KOPT-K1 (cell line): ENCODE measurements at regions not wholly inside any gene's neighbourhood (a gene's known extent, or its start where the extent isn't known, plus 50 kb on each side); places are given as distances from the start of the nearest gene placed in this dataset.

Experiments
- H3K27ac ChIP-seq: fragments of 200-600 bp; sonication (generic); 2 replicates; pipeline ENCODE4 v1.5.1; 2016; ENCODE audit warnings: antibody characterized with exemption, mild to moderate bottlenecking, low read depth, low read length; ENCODE audit not compliant: poor library complexity, severe bottlenecking
- H3K36me3 ChIP-seq: fragments of 200-600 bp; sonication (generic); 2 replicates; pipeline ENCODE4 v1.5.1; 2017; ENCODE audit warnings: antibody characterized with exemption, mild to moderate bottlenecking, low read length, moderate library complexity; ENCODE audit not compliant: insufficient read depth
- H3K9me3 ChIP-seq: fragments of 200-600 bp; sonication (generic); 2 replicates; pipeline ENCODE4 v1.5.1; 2017; ENCODE audit warnings: antibody characterized with exemption, low read length, mild to moderate bottlenecking; ENCODE audit not compliant: insufficient read depth, poor library complexity, severe bottlenecking

DNA sequence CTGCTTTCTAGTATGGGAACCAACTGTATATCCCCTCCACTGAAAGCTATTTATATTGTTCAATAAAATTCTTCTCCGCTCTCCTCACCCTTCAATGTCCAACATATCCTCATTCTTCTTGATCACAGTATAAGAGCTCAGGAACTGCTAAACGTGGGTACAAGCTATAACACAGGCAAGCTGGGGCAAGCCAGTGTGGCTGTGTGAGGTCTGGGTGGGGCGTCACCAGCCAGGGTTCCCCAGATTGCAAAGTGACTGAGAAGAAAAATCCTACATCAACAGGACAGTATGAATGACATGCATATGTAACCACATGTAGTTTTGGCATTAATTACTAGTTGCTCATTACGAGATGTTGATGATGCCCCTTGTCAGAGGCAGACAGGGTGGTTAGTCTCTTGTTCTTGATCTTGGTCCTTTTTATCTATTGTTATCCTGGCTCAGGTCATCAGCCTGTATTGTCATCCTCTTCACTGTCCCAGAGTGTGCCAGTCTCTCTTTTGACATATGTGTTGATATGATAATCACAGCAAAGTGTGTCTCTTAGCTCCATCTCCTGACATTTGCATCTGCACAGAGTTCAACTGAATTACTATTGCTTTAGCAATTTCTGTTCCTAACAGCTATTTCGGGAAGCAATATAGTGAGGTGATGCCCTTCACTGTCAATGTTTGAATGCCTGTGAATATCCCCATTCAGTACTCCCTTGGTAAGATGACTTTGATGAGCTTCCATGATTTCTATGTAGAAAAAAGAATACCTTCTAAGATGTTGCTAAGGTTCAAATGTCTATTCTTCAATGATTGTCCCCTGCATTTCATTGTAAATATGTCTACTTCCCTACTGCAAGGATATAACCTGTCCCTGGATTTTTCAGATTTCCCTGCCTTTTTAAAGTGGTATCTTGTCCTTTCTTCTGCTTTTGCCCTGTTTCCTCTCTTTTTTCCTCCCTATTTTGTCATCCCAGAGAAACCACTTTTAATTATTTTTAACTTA lies 140.3 kb downstream of the MAT2B start:
- no peaks in the 10 kb centered on the region for H3K36me3 ChIP-seq
- no peak overlapping the region for H3K27ac ChIP-seq
- no peaks in the 10 kb centered on the region for H3K9me3 ChIP-seq

DNA sequence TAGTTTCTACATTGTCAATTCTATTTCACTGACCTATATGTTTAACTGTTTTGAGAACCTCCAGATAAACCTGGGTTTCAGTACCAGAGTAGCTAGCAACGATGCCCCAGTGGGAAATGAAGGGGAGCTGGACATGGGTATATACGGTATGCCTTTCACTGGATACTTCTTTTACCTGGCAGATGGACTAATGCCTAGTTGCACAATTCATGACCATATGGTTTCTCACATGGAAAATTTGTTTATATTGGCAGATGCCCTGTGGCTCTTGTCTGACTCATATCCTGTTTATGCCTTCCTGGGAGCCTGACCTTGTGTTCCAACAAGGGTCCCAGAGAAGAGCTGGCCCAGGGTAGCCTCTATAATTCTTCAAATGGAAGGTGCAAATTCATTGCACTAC lies 144.1 kb downstream of the MAT2B start:
- Histone ChIP-seq H3K9me3 (no peaks in the 10 kb centered on the region), H3K36me3 (no peaks in the 10 kb centered on the region), H3K27ac (no peak overlapping the region)

DNA sequence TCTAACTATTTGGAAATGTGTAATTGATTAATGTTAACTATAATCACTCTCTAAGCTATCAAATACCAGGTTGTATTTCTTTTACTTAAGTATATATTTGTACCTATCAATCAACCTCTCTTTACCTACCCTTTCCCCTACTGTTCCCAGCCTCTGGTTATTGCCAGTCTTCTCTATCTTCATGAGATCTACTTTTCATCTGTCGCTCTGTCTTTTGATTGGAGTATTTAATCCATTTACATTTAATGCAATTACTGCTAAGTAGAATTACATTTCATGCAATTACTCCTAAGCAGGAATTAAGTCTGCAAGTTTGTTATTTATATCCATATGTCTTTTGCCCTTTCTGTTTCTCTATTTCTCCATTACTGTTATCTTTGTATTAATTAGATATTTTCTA lies 148.1 kb downstream of the MAT2B start:
- Histone ChIP-seq H3K27ac (no peak overlapping the region), H3K9me3 (no peaks in the 10 kb centered on the region), H3K36me3 (no peaks in the 10 kb centered on the region)

DNA sequence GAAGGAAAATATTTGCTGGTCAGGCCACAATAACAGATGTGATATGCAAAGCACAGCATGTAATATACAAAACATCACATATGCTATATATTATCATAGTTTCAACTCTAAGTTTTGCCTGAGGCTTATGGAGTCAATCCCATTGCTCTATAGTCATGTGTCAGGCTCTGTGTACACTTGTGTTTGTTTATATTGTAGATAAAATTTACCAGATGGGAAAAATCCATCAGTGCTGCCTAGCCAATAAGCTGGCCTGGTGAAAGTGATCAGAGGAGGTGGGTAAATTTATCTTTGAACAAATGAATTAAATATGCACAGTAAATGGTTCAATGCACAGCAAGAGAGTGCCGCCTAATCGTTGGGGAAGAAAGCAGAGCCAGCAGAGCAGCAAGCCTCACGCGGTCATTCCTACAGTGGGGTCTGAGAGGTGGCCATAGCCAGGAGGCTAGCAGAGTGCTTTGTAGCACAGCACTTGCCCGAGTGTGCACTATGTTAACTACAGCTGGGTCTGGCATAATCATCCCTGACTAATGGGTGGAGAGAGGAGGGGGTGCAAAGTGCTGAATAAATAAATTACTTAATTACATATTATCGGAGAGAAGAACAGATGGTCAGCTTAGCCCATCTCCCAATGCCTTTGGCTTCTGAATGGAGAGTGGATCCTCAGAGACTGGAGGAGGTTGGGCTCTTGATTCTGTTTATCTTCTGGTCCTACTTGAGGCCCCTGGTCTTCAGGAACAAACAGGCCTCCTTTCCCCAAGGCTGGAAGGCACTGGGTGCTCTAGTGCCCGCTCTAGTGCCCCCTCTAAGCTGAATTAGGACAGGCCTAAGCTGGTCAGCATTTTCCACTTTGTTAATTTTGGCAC lies 153.5 kb downstream of the MAT2B start:
- Histone ChIP-seq H3K27ac (no peak overlapping the region), H3K9me3 (no peaks in the 10 kb centered on the region), H3K36me3 (no peaks in the 10 kb centered on the region)

DNA sequence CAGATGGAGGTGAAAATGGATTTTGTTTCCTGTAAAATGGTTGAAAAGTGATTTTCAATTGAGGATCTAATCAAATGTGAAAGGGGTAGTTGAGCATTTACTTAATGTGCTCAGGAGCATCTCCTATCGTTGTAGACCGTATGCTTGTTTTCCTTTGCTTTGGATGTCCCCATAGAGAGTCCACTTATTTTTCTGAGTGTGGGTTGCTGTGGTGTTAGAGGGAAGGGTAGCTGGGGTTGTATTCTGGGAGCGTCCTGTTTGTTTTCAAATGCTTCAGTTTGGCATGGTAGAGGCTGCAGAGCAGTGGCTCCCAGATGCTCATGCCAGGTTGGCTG lies 154.1 kb downstream of the MAT2B start:
- H3K9me3 ChIP-seq = no peaks in the 10 kb centered on the region
- H3K36me3 ChIP-seq = no peaks in the 10 kb centered on the region
- no peak overlapping the region for H3K27ac ChIP-seq

DNA sequence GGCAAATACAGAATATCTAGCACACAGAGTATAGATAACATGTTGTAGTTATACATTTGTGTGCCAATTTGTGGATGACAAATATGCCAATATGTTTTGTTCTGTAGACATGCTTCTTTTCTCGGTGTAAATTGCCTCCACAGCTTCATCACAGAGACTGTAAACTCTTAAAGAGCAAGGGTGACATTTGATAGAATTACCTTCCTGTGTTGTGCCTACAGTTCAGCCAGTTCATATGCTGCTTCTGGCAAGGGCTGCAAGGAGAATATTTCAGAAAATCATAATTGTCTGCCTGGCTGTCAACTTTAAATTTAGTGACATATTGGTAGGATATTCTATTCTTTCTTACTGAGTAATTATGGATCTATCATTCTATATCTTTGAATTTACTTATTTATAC lies 155.1 kb downstream of the MAT2B start:
- Histone ChIP-seq H3K9me3 (no peaks in the 10 kb centered on the region), H3K36me3 (no peaks in the 10 kb centered on the region), H3K27ac (no peak overlapping the region)

DNA sequence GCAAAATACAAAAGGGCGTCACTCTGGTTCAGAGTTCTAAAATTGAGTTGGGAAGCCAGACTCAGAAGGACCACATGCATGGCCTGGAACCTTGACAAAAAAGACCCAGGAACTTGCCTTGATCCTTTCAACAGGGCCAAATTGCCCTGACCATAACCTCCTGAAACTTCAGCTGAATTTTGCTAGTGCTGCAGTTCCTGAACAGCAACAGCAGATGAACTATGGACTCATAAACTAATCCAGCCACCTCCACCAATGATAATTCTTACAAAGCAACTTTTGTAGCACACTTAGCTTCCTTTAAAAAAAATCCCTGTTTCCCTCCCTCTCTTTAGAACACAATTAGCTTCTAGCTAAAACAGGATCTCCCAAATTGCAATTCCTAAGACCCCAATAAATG lies 155.9 kb downstream of the MAT2B start:
- H3K27ac ChIP-seq = no peak overlapping the region

DNA sequence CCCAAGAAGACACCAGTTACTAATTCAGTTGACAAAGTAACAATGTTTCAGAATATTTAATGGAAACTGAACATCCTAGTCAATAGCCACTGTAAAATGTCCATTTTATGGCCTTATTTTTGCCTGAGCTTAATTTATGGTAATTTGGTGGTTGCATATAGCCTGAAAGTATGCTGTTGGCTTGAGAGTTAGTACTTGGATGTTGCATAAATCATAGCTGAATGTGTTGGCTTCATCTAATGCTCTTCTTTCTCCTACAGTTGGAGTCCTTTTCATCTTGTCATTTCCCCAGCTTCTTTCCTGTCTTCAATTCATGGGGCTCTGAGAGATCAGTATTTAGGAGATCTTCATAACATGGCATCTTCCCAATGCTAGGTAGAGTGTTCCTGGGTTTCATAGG lies 164.6 kb downstream of the MAT2B start:
- H3K36me3 ChIP-seq = no peaks in the 10 kb centered on the region
- no peak overlapping the region for H3K27ac ChIP-seq
- no peaks in the 10 kb centered on the region for H3K9me3 ChIP-seq

More for the DNA sequence above, 155.9 kb downstream of the MAT2B start:
- Histone ChIP-seq H3K36me3 (no peaks in the 10 kb centered on the region), H3K9me3 (no peaks in the 10 kb centered on the region)

DNA sequence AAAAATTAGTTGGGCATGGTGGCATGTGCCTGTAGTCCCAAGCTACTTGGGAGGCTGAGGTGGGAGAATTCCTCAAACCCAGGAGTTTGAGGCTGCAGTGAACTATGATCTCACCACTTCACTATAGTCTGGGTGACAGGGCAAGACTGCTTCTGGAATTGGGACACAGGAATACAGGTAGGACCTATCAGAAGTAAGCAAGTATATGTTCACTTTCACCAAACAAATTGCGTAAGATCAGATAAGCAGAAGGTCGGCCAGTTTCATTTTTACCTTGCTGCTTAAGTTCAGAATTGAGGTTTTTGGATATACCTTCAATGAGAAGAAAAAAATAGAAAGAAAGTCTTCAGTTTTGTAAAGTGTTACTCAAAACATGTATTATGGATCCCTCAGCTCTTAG lies 171.7 kb downstream of the MAT2B start:
- no peaks in the 10 kb centered on the region for H3K36me3 ChIP-seq
- H3K9me3 ChIP-seq = no peaks in the 10 kb centered on the region
- no peak overlapping the region for H3K27ac ChIP-seq

DNA sequence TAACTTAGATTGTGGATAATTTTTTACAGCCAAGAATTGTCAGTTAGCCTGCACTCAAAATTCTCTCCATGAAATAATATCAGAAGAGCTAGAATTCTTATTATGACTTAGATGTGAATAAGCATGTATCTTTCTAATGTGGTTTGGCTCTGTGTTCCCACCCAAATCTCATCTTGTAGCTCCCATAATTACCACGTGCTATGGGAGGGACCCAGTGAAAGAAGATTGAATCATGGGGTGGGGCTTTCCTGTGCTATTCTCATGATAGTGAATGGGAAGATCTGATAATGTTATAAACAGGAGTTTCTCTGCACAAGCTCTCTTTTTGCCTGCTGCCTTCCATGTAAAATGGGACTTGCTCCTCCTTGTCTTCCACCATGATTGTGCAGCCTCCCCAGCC lies 176.8 kb downstream of the MAT2B start:
- H3K9me3 ChIP-seq = no peaks in the 10 kb centered on the region
- H3K36me3 ChIP-seq = no peaks in the 10 kb centered on the region
- H3K27ac ChIP-seq = no peak overlapping the region

DNA sequence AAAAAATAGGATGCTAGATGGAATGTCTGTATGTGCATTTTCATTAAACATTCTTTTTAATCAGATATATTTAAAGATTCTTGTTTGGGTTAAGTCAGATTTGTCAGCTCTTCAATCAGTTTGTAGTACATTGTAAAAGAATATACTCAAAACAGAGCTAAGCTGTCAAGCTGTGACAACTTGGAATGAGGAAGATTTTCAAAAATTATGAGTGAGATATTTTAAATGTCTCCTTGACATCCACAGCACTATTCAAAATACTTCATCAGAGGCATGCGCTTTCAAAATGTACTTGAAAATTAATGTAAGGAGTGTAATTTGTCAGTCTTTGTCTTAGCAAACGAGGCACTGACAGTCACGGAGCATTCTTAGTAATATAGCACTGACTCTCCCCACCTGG lies 182.0 kb downstream of the MAT2B start:
- no peak overlapping the region for H3K27ac ChIP-seq

DNA sequence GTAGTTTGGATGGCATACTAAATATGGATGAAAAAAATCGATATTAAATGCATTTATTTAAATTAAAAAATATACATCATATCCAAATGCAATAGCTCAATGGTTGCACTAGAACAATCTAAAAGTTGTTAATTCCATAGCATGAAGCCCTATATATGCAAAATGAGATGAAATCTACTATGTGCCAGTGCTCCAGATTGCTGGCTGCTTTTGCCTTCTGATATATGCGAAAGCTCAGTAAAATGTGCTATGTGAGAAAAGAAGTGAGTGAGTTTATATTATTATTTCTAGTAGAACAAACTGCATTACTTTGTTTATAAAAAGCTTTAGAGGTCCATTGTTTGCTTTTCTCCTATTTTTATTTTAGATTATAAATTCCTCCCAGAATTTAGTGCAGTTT lies 186.7 kb downstream of the MAT2B start:
- H3K27ac ChIP-seq = no peak overlapping the region
- H3K9me3 ChIP-seq = no peaks in the 10 kb centered on the region
- H3K36me3 ChIP-seq = no peaks in the 10 kb centered on the region

More for the DNA sequence above, 182.0 kb downstream of the MAT2B start:
- H3K9me3 ChIP-seq = no peaks in the 10 kb centered on the region
- no peaks in the 10 kb centered on the region for H3K36me3 ChIP-seq

DNA sequence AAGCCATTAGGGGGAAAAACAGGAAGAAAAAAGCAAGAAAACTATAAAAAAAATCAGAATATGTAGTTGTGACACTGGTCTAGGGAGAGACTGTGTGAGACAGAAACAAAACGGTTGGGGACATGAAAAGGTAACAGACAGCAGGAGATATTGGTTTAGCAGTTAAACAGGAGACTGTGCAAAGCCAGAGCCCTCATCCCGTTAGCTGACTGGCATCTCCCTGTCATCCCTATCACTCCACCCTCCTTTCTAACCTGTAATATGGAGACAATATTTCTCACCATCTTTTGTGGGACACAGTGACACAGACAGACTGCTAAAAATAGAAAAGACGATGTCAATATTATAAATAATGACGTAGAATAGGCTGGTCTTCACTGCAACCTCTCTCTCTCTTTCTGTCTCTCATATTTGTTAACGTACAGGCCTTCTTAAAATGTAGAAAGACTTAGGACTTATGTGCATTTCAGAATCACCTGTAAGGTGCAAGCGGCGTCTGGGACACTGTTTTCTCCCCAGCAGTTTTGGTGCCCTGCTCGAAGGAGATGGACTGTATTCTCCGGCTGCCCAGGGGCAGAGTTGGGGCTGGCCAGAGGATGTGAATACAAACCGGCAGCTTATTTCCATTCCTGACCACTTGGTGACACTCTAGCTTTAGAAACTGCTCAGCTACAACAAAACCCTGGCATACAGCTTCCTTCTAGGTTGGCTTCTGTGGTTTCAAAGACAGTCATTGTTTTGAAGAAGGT lies 190.6 kb downstream of the MAT2B start:
- Histone ChIP-seq H3K36me3 (no peaks in the 10 kb centered on the region), H3K27ac (no peak overlapping the region), H3K9me3 (no peaks in the 10 kb centered on the region)

DNA sequence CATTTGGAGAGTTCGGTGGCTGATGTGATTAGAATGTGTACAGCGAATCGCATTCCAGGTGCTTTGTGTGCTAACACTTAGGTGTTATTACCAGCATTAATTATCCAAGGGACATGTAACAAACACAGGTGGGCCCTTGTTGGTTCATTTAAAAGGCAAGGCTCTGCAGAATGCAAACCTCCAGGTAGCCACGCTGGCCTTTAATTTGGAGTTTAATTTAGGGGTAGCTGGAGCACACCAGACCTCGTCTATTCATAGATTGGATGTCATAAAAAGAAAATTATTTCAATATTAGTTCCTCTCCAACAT lies 191.1 kb downstream of the MAT2B start:
- no peaks in the 10 kb centered on the region for H3K36me3 ChIP-seq

More for the DNA sequence above, 191.1 kb downstream of the MAT2B start:
- Histone ChIP-seq H3K27ac (no peak overlapping the region), H3K9me3 (no peaks in the 10 kb centered on the region)
